IPS-20b (cell line): ENCODE measurements at regions not wholly inside any gene's neighbourhood (a gene's known extent, or its start where the extent isn't known, plus 50 kb on each side); places are given as distances from the start of the nearest gene placed in this dataset.

ENCODE experiments used
- H3K27ac ChIP-seq: one replicate; pipeline ENCODE4 v1.5.1; 2013; ENCODE audit warnings: low read length
- H3K27me3 ChIP-seq: 2 replicates; pipeline ENCODE4 v1.6.1; 2013; ENCODE audit warnings: mild to moderate bottlenecking, low read length, inconsistent platforms; ENCODE audit not compliant: insufficient read depth
- H3K36me3 ChIP-seq: 2 replicates; pipeline ENCODE4 v1.6.1; 2013; ENCODE audit warnings: low read depth, mild to moderate bottlenecking, inconsistent platforms, low read length, moderate library complexity; ENCODE audit not compliant: insufficient read depth
- H3K4me1 ChIP-seq: 2 replicates; pipeline ENCODE4 v1.6.1; 2013; ENCODE audit warnings: mild to moderate bottlenecking, control low read depth, inconsistent platforms, low read length, moderate library complexity; ENCODE audit not compliant: insufficient read depth
- H3K4me3 ChIP-seq: 2 replicates; pipeline ENCODE4 v1.5.1; 2013; ENCODE audit warnings: mild to moderate bottlenecking, low read length, inconsistent platforms
- H3K9ac ChIP-seq: 2 replicates; pipeline ENCODE4 v1.6.1; 2013; ENCODE audit warnings: low read depth, mild to moderate bottlenecking, inconsistent platforms, low read length, moderate library complexity
- H3K9me3 ChIP-seq: 2 replicates; pipeline ENCODE4 v1.6.1; 2013; ENCODE audit warnings: mild to moderate bottlenecking, low read depth, low read length, inconsistent platforms; ENCODE audit not compliant: insufficient read depth

GRCh38 chr18:47448956-47449355 lies 197.5 kb upstream of the SKOR2 start:
- no peak overlapping the region for H3K27ac ChIP-seq
- no peak overlapping the region for H3K4me3 ChIP-seq
- no peak overlapping the region for H3K9ac ChIP-seq
- H3K36me3 ChIP-seq = no peaks in the 10 kb centered on the region
- no peaks in the 10 kb centered on the region for H3K27me3 ChIP-seq
- H3K9me3 ChIP-seq = peaks cover 12% of the 10 kb centered on the region
- no peaks in the 10 kb centered on the region for H3K4me1 ChIP-seq

- H3K27ac ChIP-seq = no peak overlapping the region
- H3K36me3 ChIP-seq = no peaks in the 10 kb centered on the region
- no peaks in the 10 kb centered on the region for H3K4me1 ChIP-seq
- H3K27me3 ChIP-seq = peaks cover 8% of the 10 kb centered on the region; the same call in 1 of the 2 replicates
- H3K9ac ChIP-seq = no peak overlapping the region
- H3K9me3 ChIP-seq = peaks cover 10% of the 10 kb centered on the region
- H3K4me3 ChIP-seq = no peak overlapping the region
Observed at GRCh38 chr18:47441914-47442313, 190.5 kb upstream of the SKOR2 start.

GRCh38 chr18:47438001-47438400 lies 186.5 kb upstream of the SKOR2 start:
- Histone ChIP-seq H3K27me3 (peaks cover 8% of the 10 kb centered on the region; the same call in 1 of the 2 replicates), H3K36me3 (no peaks in the 10 kb centered on the region), H3K9ac (no peak overlapping the region), H3K4me3 (no peak overlapping the region), H3K4me1 (no peaks in the 10 kb centered on the region), H3K9me3 (no peaks in the 10 kb centered on the region), H3K27ac (no peak overlapping the region)

GRCh38 chr18:47436871-47437270 lies 185.4 kb upstream of the SKOR2 start:
- H3K9me3 ChIP-seq = no peaks in the 10 kb centered on the region
- H3K27me3 ChIP-seq = peaks cover 8% of the 10 kb centered on the region; the same call in 1 of the 2 replicates
- H3K4me3 ChIP-seq = no peak overlapping the region
- H3K4me1 ChIP-seq = no peaks in the 10 kb centered on the region
- H3K9ac ChIP-seq = no peak overlapping the region
- H3K36me3 ChIP-seq = no peaks in the 10 kb centered on the region
- no peak overlapping the region for H3K27ac ChIP-seq

- Histone ChIP-seq H3K9ac (no peak overlapping the region), H3K27ac (no peak overlapping the region), H3K27me3 (no peaks in the 10 kb centered on the region), H3K9me3 (no peaks in the 10 kb centered on the region), H3K4me1 (no peaks in the 10 kb centered on the region), H3K36me3 (no peaks in the 10 kb centered on the region), H3K4me3 (no peak overlapping the region)
Observed at GRCh38 chr18:47434214-47434746, 182.8 kb upstream of the SKOR2 start.

- no peak overlapping the region for H3K4me3 ChIP-seq
- H3K9me3 ChIP-seq = no peaks in the 10 kb centered on the region
- no peaks in the 10 kb centered on the region for H3K36me3 ChIP-seq
- no peak overlapping the region for H3K9ac ChIP-seq
- no peaks in the 10 kb centered on the region for H3K4me1 ChIP-seq
- H3K27ac ChIP-seq = no peak overlapping the region
- peaks cover 16% of the 10 kb centered on the region for H3K27me3 ChIP-seq
Observed at GRCh38 chr18:47427923-47428637, 176.6 kb upstream of the SKOR2 start.

- Histone ChIP-seq H3K27me3 (peaks cover 21% of the 10 kb centered on the region), H3K9ac (no peak overlapping the region), H3K4me3 (no peak overlapping the region), H3K9me3 (no peaks in the 10 kb centered on the region), H3K4me1 (no peaks in the 10 kb centered on the region), H3K36me3 (no peaks in the 10 kb centered on the region), H3K27ac (no peak overlapping the region)
Observed at GRCh38 chr18:47427072-47427471, 175.6 kb upstream of the SKOR2 start.

- Histone ChIP-seq H3K4me3 (no peak overlapping the region), H3K9ac (no peak overlapping the region), H3K36me3 (no peaks in the 10 kb centered on the region), H3K4me1 (no peaks in the 10 kb centered on the region; the same call in 1 of the 2 replicates), H3K27ac (no peak overlapping the region), H3K9me3 (no peaks in the 10 kb centered on the region), H3K27me3 (peaks cover 38% of the 10 kb centered on the region)
Observed at GRCh38 chr18:47425365-47425764, 173.9 kb upstream of the SKOR2 start.

GRCh38 chr18:47422524-47422923 lies 171.1 kb upstream of the SKOR2 start:
- Histone ChIP-seq H3K27ac (no peak overlapping the region), H3K9ac (no peak overlapping the region), H3K4me1 (peaks cover 4% of the 10 kb centered on the region), H3K9me3 (no peaks in the 10 kb centered on the region), H3K36me3 (no peaks in the 10 kb centered on the region), H3K27me3 (peaks cover 66% of the 10 kb centered on the region), H3K4me3 (no peak overlapping the region)

- no peaks in the 10 kb centered on the region for H3K36me3 ChIP-seq
- H3K9me3 ChIP-seq = no peaks in the 10 kb centered on the region
- peaks cover 4% of the 10 kb centered on the region for H3K4me1 ChIP-seq
- no peak overlapping the region for H3K9ac ChIP-seq
- no peak overlapping the region for H3K4me3 ChIP-seq
- no peak overlapping the region for H3K27ac ChIP-seq
- peaks cover 83% of the 10 kb centered on the region for H3K27me3 ChIP-seq
Observed at GRCh38 chr18:47420130-47420529, 168.7 kb upstream of the SKOR2 start.

GRCh38 chr18:47418746-47419145 lies 167.3 kb upstream of the SKOR2 start:
- no peaks in the 10 kb centered on the region for H3K9me3 ChIP-seq
- peaks cover 4% of the 10 kb centered on the region for H3K4me1 ChIP-seq
- no peaks in the 10 kb centered on the region for H3K36me3 ChIP-seq
- no peak overlapping the region for H3K4me3 ChIP-seq
- H3K27ac ChIP-seq = no peak overlapping the region
- H3K9ac ChIP-seq = no peak overlapping the region
- H3K27me3 ChIP-seq = peaks cover 74% of the 10 kb centered on the region

- H3K9me3 ChIP-seq = no peaks in the 10 kb centered on the region
Observed at GRCh38 chr18:47417807-47418206, 166.3 kb upstream of the SKOR2 start.

More at GRCh38 chr18:47417807-47418206, 166.3 kb upstream of the SKOR2 start:
- H3K9ac ChIP-seq = no peak overlapping the region
- H3K36me3 ChIP-seq = no peaks in the 10 kb centered on the region
- H3K27me3 ChIP-seq = peaks cover 65% of the 10 kb centered on the region
- no peak overlapping the region for H3K4me3 ChIP-seq
- H3K4me1 ChIP-seq = peaks cover 4% of the 10 kb centered on the region
- no peak overlapping the region for H3K27ac ChIP-seq
